ENCODE measurements at regions not wholly inside any gene's neighbourhood (a gene's known extent, or its start where the extent isn't known, plus 50 kb on each side); places are given as distances from the start of the nearest gene placed in this dataset.
"Not testable (repeated sequence)": the region's sequence is repeated elsewhere in the genome, so short reads cannot be mapped to it uniquely, and the experiment has no call there.

- H3K36me3 Mint-ChIP-seq (ENCODE audit: low read depth) = no peaks in the 10 kb centered on the region
- TF ChIP-seq, protein P1, sequence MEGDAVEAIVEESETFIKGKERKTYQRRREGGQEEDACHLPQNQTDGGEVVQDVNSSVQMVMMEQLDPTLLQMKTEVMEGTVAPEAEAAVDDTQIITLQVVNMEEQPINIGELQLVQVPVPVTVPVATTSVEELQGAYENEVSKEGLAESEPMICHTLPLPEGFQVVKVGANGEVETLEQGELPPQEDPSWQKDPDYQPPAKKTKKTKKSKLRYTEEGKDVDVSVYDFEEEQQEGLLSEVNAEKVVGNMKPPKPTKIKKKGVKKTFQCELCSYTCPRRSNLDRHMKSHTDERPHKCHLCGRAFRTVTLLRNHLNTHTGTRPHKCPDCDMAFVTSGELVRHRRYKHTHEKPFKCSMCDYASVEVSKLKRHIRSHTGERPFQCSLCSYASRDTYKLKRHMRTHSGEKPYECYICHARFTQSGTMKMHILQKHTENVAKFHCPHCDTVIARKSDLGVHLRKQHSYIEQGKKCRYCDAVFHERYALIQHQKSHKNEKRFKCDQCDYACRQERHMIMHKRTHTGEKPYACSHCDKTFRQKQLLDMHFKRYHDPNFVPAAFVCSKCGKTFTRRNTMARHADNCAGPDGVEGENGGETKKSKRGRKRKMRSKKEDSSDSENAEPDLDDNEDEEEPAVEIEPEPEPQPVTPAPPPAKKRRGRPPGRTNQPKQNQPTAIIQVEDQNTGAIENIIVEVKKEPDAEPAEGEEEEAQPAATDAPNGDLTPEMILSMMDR (IDR thresholded peaks at IDR 0.05) = no peak
- H3K9me3 Mint-ChIP-seq = peaks cover 21% of the 10 kb centered on the region
- POLR2A ChIA-PET = no interaction called here
- H3K27me3 Mint-ChIP-seq = no peaks in the 10 kb centered on the region
- no peak overlapping the region for H3K27ac Mint-ChIP-seq
- CTCF ChIA-PET = no interaction called here
- H3K4me3 Mint-ChIP-seq = no peak overlapping the region
- intact Hi-C loops (cut with micrococcal nuclease) = no loop called here
- DNase-seq (no peak), ATAC-seq (ENCODE audit: low read depth) (no peak)
- H3K4me1 Mint-ChIP-seq = no peaks in the 10 kb centered on the region
These were observed 102.9 kb upstream of the SHB start for GRCh38 chr9:38171926-38172325.

- Mint-ChIP-seq H3K27ac (no peak overlapping the region), H3K27me3 (no peaks in the 10 kb centered on the region), H3K4me3 (no peak overlapping the region), H3K36me3 (ENCODE audit: low read depth) (no peaks in the 10 kb centered on the region), H3K4me1 (no peaks in the 10 kb centered on the region), H3K9me3 (peaks cover 21% of the 10 kb centered on the region)
- intact Hi-C loops (cut with micrococcal nuclease) = no loop called here
- POLR2A ChIA-PET = no interaction called here
- TF ChIP-seq, protein P1 (IDR thresholded peaks at IDR 0.05) = no peak
- ATAC-seq (ENCODE audit: low read depth) (no peak), DNase-seq (no peak)
- CTCF ChIA-PET = no interaction called here
These were observed 102.5 kb upstream of the SHB start for GRCh38 chr9:38171538-38171884.

- H3K9me3 Mint-ChIP-seq = peaks cover 21% of the 10 kb centered on the region
- H3K4me3 Mint-ChIP-seq; H3K4me1 Mint-ChIP-seq; H3K27me3 Mint-ChIP-seq; POLR2A ChIA-PET; intact Hi-C loops (cut with micrococcal nuclease); H3K27ac Mint-ChIP-seq; CTCF ChIA-PET; ATAC-seq (ENCODE audit: low read depth); H3K36me3 Mint-ChIP-seq (ENCODE audit: low read depth); DNase-seq: not testable (repeated sequence)
These were observed 101.9 kb upstream of the SHB start for GRCh38 chr9:38170763-38171537.

GRCh38 chr9:38170155-38170554, 101.1 kb upstream of the SHB start:
- H3K4me3 Mint-ChIP-seq; H3K27me3 Mint-ChIP-seq; CTCF ChIA-PET; DNase-seq; H3K27ac Mint-ChIP-seq; intact Hi-C loops (cut with micrococcal nuclease); ATAC-seq (ENCODE audit: low read depth); H3K36me3 Mint-ChIP-seq (ENCODE audit: low read depth); H3K4me1 Mint-ChIP-seq; POLR2A ChIA-PET: not testable (repeated sequence)
- peaks cover 21% of the 10 kb centered on the region for H3K9me3 Mint-ChIP-seq

DNA sequence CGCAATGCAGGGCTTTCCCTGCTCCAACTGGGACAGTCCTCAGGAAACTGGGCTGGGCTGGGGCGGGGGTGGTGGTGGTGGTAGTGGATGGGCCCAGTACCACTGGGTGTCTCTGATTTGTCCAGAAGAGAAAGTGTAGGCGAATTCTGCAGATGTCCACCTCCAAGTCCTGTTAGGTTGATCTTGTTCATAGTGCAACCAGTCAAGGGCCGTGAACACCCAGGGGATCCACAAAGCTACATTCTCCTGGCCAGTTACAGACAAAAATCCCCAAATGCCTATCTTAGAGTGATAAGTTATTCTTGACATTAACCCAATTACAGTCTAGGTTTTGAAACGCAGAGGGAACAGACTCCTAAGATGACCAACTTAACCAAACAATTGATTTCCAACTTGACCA, 97.5 kb upstream of the SHB start:
- H3K9me3 Mint-ChIP-seq = peaks cover 17% of the 10 kb centered on the region
- no peak overlapping the region for H3K27ac Mint-ChIP-seq
- intact Hi-C loops (cut with micrococcal nuclease) = no loop called here

GRCh38 chr9:38164659-38165221, 95.7 kb upstream of the SHB start:
- CTCF ChIA-PET = interaction anchor here (1.2 to 1.3 kb wide), 2 partner anchors 11 to 251 kb away, joined by 3 read pairs; no protein-coding TSS in a partner anchor
- Mint-ChIP-seq H3K36me3 (ENCODE audit: low read depth) (no peaks in the 10 kb centered on the region), H3K27me3 (peaks cover 10% of the 10 kb centered on the region), H3K4me3 (no peak overlapping the region), H3K27ac (no peak overlapping the region), H3K9me3 (peaks cover 4% of the 10 kb centered on the region), H3K4me1 (no peaks in the 10 kb centered on the region)
- DNase-seq (no peak), ATAC-seq (ENCODE audit: low read depth) (no peak)
- POLR2A ChIA-PET = no interaction called here
- TF ChIP-seq, protein P1 (IDR thresholded peaks at IDR 0.05) = no peak
- intact Hi-C loops (cut with micrococcal nuclease) = loop anchor here (5.0 kb wide), 1 partner anchor 682 kb away; no protein-coding TSS in a partner anchor

More for the DNA sequence above, 97.5 kb upstream of the SHB start:
- no peak for DNase-seq
- TF ChIP-seq, protein P1 (IDR thresholded peaks at IDR 0.05) = no peak
- Mint-ChIP-seq H3K27me3 (peaks cover 6% of the 10 kb centered on the region), H3K4me1 (no peaks in the 10 kb centered on the region), H3K36me3 (ENCODE audit: low read depth) (no peaks in the 10 kb centered on the region), H3K4me3 (no peak overlapping the region)
- POLR2A ChIA-PET = no interaction called here
- ATAC-seq (ENCODE audit: low read depth) = no peak
- CTCF ChIA-PET = no interaction called here
